Motor neuron (in vitro differentiated cells): ENCODE measurements at regions not wholly inside any gene's neighbourhood (a gene's known extent, or its start where the extent isn't known, plus 50 kb on each side); places are given as distances from the start of the nearest gene placed in this dataset.

Source experiments
- ATAC-seq, 8 experiments: fragments of 200-7000 bp; cut with Tn5 transposase; replicated peaks in 6 of 8; 2 replicates each; pipeline ENCODE4 v1.8.0; 2021; ENCODE audit warnings: mild to moderate bottlenecking in 8 of 8, moderate library complexity in 8 of 8
- H3K27ac ChIP-seq, 2 donors: fragments of 250-450 bp; sonication (Bioruptor Pico); 2 replicates each; pipeline ENCODE4 v1.9.0; 2021; ENCODE audit warnings: antibody characterized with exemption in 2 of 2, mild to moderate bottlenecking in 2 of 2, moderate library complexity in 1 of 2
- H3K4me1 ChIP-seq, 2 donors: fragments of 250-450 bp; sonication (Bioruptor Pico); replicated peaks in 1 of 2; 2 replicates each; pipeline ENCODE4 v1.6.1; 2021; ENCODE audit warnings: antibody characterized with exemption in 2 of 2, mild to moderate bottlenecking in 2 of 2, moderate library complexity in 1 of 2
- H3K4me3 ChIP-seq, 5 donors: fragments of 250-450 bp; sonication (Bioruptor Pico); 2 replicates each; pipeline ENCODE4 v1.9.0; 2021; ENCODE audit warnings: antibody characterized with exemption in 5 of 5, mild to moderate bottlenecking in 5 of 5, moderate library complexity in 4 of 5
- WGBS, 10 experiments: fragments of 450-650 bp; shearing (Covaris generic); methylation state at CpG; one replicate each; pipeline ENCODE4 v1.0.0; 2022; 5-methylcytosine and 5-hydroxymethylcytosine counted together
- in situ Hi-C, 9 experiments: fragments of 400-800 bp; cut with MboI; loops; one replicate each; pipeline ENCODE4 v1.15.0; 2021; ENCODE audit warnings: low sequenced_read_pairs in 9 of 9, low pct_unique_long_range_greater_than_20kb in 2 of 9; ENCODE audit not compliant: unreplicated experiment in 9 of 9

GRCh38 chr18:29140590-29140989, 963.7 kb upstream of the CDH2 start:
- Histone ChIP-seq H3K4me3 (no peak overlapping the region), H3K4me1 (no peaks in the 10 kb centered on the region), H3K27ac (no peak overlapping the region)
- 68 to 100% (median 84%) methylated on average over 1 to 2 of the region's 2 CpGs for WGBS, 10 experiments
- in situ Hi-C loops, result no loop called here
- ATAC-seq, result no peak

GRCh38 chr18:29137773-29138495, 961.0 kb upstream of the CDH2 start:
- Histone ChIP-seq H3K4me3 (no peak overlapping the region), H3K4me1 (no peaks in the 10 kb centered on the region), H3K27ac (no peak overlapping the region)
- ATAC-seq, result peak in 3 of 8 experiments; percentile 21 to 92 (median 70)
- in situ Hi-C loops, result no loop called here
- 0 to 88% (median 14%) methylated on average over 1 of the region's 1 CpG; no CpG with 5 or more reads in 3 of the 10 experiments for WGBS, 10 experiments

GRCh38 chr18:29123706-29124530, 947.0 kb upstream of the CDH2 start:
- H3K4me1 ChIP-seq, result no peaks in the 10 kb centered on the region
- H3K4me3 ChIP-seq, result no peak overlapping the region
- WGBS, 10 experiments, result 31 to 100% (median 90%) methylated on average over 1 of the region's 1 CpG
- H3K27ac ChIP-seq, result no peak overlapping the region
- ATAC-seq, result no peak
- in situ Hi-C loops, result no loop called here

GRCh38 chr18:29104671-29105070, 927.7 kb upstream of the CDH2 start:
- H3K4me3 ChIP-seq, result no peak overlapping the region
- no peak overlapping the region for H3K27ac ChIP-seq
- H3K4me1 ChIP-seq, result peaks cover 3 to 8% of the 10 kb centered on the region in 2 donors
- in situ Hi-C loops, result no loop called here
- 0 to 90% (median 76%) methylated on average over 1 to 6 of the region's 6 CpGs for WGBS, 10 experiments
- ATAC-seq, result peak in 4 of 8 experiments; percentile 22 to 52 (median 44)

GRCh38 chr18:29104227-29104626, 927.3 kb upstream of the CDH2 start:
- no peak overlapping the region for H3K27ac ChIP-seq
- peaks cover 3 to 8% of the 10 kb centered on the region in 2 donors for H3K4me1 ChIP-seq
- 0 to 100% (median 60%) methylated on average over 1 of the region's 1 CpG; no CpG with 5 or more reads in 2 of the 10 experiments for WGBS, 10 experiments
- in situ Hi-C loops, result no loop called here
- ATAC-seq, result peak in 1 of 8 experiments; percentile 82
- H3K4me3 ChIP-seq, result no peak overlapping the region

- Histone ChIP-seq H3K4me3 (no peak overlapping the region), H3K4me1 (peaks cover 0 to 12% of the 10 kb centered on the region in 2 donors), H3K27ac (no peak overlapping the region)
- in situ Hi-C loops, result no loop called here
- WGBS, 10 experiments, result 49 to 94% (median 68%) methylated on average over 2 to 8 of the region's 8 CpGs
- peak in 4 of 8 experiments; percentile 45 to 64 (median 60) for ATAC-seq
Measured at GRCh38 chr18:29096079-29096770, 919.3 kb upstream of the CDH2 start.

GRCh38 chr18:29087616-29088246, 910.8 kb upstream of the CDH2 start:
- no peak for ATAC-seq
- 60 to 100% (median 88%) methylated on average over 1 to 3 of the region's 3 CpGs; no CpG with 5 or more reads in 1 of the 10 experiments for WGBS, 10 experiments
- in situ Hi-C loops, result no loop called here

GRCh38 chr18:29084120-29084519, 907.2 kb upstream of the CDH2 start:
- in situ Hi-C loops, result no loop called here
- peak in 2 of 8 experiments; percentile 55 to 69 for ATAC-seq
- no peak overlapping the region for H3K4me3 ChIP-seq
- no peak overlapping the region for H3K27ac ChIP-seq
- no peaks in the 10 kb centered on the region for H3K4me1 ChIP-seq

More at GRCh38 chr18:29087616-29088246, 910.8 kb upstream of the CDH2 start:
- Histone ChIP-seq H3K4me1 (no peaks in the 10 kb centered on the region), H3K27ac (no peak overlapping the region), H3K4me3 (no peak overlapping the region)

- WGBS, 10 experiments, result 19 to 100% (median 66%) methylated on average over 2 to 4 of the region's 4 CpGs; no CpG with 5 or more reads in 3 of the 10 experiments
- ATAC-seq, result peak in 2 of 8 experiments; percentile 38 to 78
- in situ Hi-C loops, result no loop called here
Measured at GRCh38 chr18:29083545-29083944, 906.6 kb upstream of the CDH2 start.

GRCh38 chr18:29080946-29081345, 904.0 kb upstream of the CDH2 start:
- Histone ChIP-seq H3K27ac (no peak overlapping the region), H3K4me1 (no peaks in the 10 kb centered on the region), H3K4me3 (no peak overlapping the region)
- in situ Hi-C loops, result no loop called here
- ATAC-seq, result peak in 3 of 8 experiments; percentile 19 to 40 (median 21)
- WGBS, 10 experiments, result 52 to 89% (median 65%) methylated on average over 1 to 3 of the region's 3 CpGs; no CpG with 5 or more reads in 1 of the 10 experiments

More at GRCh38 chr18:29083545-29083944, 906.6 kb upstream of the CDH2 start:
- H3K4me1 ChIP-seq, result no peaks in the 10 kb centered on the region
- H3K27ac ChIP-seq, result no peak overlapping the region
- H3K4me3 ChIP-seq, result no peak overlapping the region

- no peak for ATAC-seq
- Histone ChIP-seq H3K4me3 (no peak overlapping the region), H3K27ac (no peak overlapping the region), H3K4me1 (no peaks in the 10 kb centered on the region)
- in situ Hi-C loops, result no loop called here
- WGBS, 10 experiments, result 50 to 100% (median 95%) methylated on average over 1 to 3 of the region's 3 CpGs; no CpG with 5 or more reads in 1 of the 10 experiments
Measured at GRCh38 chr18:29078273-29078672, 901.3 kb upstream of the CDH2 start.

- 83 to 100% (median 98%) methylated on average over 3 to 5 of the region's 5 CpGs for WGBS, 10 experiments
- Histone ChIP-seq H3K4me1 (no peaks in the 10 kb centered on the region), H3K27ac (no peak overlapping the region), H3K4me3 (no peak overlapping the region)
- in situ Hi-C loops, result no loop called here
- ATAC-seq, result no peak
Measured at GRCh38 chr18:29077344-29077743, 900.4 kb upstream of the CDH2 start.
